ENCODE measurements at regions not wholly inside any gene's neighbourhood (a gene's known extent, or its start where the extent isn't known, plus 50 kb on each side); places are given as distances from the start of the nearest gene placed in this dataset.

GRCh38 chr13:34515201-34515600 lies 426.9 kb upstream of the NBEA start:
- TF ChIP-seq, protein P1, sequence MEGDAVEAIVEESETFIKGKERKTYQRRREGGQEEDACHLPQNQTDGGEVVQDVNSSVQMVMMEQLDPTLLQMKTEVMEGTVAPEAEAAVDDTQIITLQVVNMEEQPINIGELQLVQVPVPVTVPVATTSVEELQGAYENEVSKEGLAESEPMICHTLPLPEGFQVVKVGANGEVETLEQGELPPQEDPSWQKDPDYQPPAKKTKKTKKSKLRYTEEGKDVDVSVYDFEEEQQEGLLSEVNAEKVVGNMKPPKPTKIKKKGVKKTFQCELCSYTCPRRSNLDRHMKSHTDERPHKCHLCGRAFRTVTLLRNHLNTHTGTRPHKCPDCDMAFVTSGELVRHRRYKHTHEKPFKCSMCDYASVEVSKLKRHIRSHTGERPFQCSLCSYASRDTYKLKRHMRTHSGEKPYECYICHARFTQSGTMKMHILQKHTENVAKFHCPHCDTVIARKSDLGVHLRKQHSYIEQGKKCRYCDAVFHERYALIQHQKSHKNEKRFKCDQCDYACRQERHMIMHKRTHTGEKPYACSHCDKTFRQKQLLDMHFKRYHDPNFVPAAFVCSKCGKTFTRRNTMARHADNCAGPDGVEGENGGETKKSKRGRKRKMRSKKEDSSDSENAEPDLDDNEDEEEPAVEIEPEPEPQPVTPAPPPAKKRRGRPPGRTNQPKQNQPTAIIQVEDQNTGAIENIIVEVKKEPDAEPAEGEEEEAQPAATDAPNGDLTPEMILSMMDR (IDR thresholded peaks at IDR 0.05; ENCODE audit: low read depth, low read length) = no peak
- TF ChIP-seq, protein P2, sequence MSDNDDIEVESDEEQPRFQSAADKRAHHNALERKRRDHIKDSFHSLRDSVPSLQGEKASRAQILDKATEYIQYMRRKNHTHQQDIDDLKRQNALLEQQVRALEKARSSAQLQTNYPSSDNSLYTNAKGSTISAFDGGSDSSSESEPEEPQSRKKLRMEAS (IDR thresholded peaks at IDR 0.05; ENCODE audit: low read depth, low read length) = no peak
- TF ChIP-seq POLR2A (IDR thresholded peaks at IDR 0.05; ENCODE audit: extremely low read depth, insufficient read length) = no peak
- no peak for TF ChIP-seq MYC (IDR thresholded peaks at IDR 0.05; ENCODE audit: low read depth, low read length)
- no peak overlapping the region for H3K4me3 ChIP-seq (ENCODE audit: low read depth, low read length)
- DNase-seq (ENCODE audit: low read depth) = no peak

- DNase-seq (ENCODE audit: low read depth) = no peak
- no peak overlapping the region for H3K4me3 ChIP-seq (ENCODE audit: low read depth, low read length)
- TF ChIP-seq, protein P1 (IDR thresholded peaks at IDR 0.05; ENCODE audit: low read depth, low read length) = no peak
- TF ChIP-seq, protein P2 (IDR thresholded peaks at IDR 0.05; ENCODE audit: low read depth, low read length) = no peak
- TF ChIP-seq MYC (IDR thresholded peaks at IDR 0.05; ENCODE audit: low read depth, low read length) = no peak
- TF ChIP-seq POLR2A (IDR thresholded peaks at IDR 0.05; ENCODE audit: extremely low read depth, insufficient read length) = no peak
Measured at GRCh38 chr13:34521171-34521570, 420.9 kb upstream of the NBEA start.

DNA sequence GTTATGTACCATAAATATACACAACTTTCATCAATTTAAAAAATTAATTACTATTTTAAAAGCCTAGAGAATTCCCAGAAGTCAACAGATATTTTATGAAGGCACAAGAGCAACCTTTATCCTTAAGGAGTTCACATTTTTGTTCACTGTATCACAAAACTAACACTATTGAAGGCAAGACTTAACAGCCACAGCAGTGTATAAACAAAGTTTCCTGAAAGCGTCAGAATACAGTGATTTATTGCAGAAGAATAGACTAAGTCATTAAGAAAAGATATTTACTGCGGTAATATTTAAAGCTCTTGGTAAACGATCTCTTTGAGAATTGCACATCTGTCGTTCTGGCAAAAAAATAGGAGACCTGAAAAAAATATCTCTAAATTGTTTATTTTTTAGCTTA lies 419.3 kb upstream of the NBEA start:
- TF ChIP-seq MYC (IDR thresholded peaks at IDR 0.05; ENCODE audit: low read depth, low read length) (no peak), POLR2A (IDR thresholded peaks at IDR 0.05; ENCODE audit: extremely low read depth, insufficient read length) (no peak)
- TF ChIP-seq, protein P1 (IDR thresholded peaks at IDR 0.05; ENCODE audit: low read depth, low read length) = no peak
- TF ChIP-seq, protein P2 (IDR thresholded peaks at IDR 0.05; ENCODE audit: low read depth, low read length) = no peak
- DNase-seq (ENCODE audit: low read depth) = no peak
- no peak overlapping the region for H3K4me3 ChIP-seq (ENCODE audit: low read depth, low read length)

GRCh38 chr13:34523406-34523805 lies 418.7 kb upstream of the NBEA start:
- TF ChIP-seq, protein P2 (IDR thresholded peaks at IDR 0.05; ENCODE audit: low read depth, low read length) = no peak
- TF ChIP-seq MYC (IDR thresholded peaks at IDR 0.05; ENCODE audit: low read depth, low read length) = no peak
- TF ChIP-seq POLR2A (IDR thresholded peaks at IDR 0.05; ENCODE audit: extremely low read depth, insufficient read length) = no peak
- DNase-seq (ENCODE audit: low read depth) = no peak
- H3K4me3 ChIP-seq (ENCODE audit: low read depth, low read length) = no peak overlapping the region

DNA sequence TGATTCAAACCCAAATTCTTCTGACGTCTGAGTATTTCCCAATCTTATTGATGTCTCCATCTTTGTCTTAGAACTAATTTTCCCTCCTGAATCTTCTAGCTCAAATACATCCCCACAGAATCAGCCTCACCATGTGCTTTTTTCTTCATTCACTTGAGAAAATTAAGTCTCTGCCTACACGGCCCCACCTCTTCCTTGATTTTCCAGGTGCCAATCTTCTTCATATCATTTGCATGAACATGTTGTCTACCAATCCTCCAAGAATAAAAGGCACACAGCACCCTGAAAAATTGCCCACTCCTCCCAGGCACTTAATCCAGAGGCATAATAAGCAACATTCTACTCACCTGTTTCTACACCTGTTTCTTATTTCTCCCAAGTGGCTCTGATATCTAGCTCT lies 408.1 kb upstream of the NBEA start:
- DNase-seq (ENCODE audit: low read depth) = no peak
- TF ChIP-seq MYC (IDR thresholded peaks at IDR 0.05; ENCODE audit: low read depth, low read length) = no peak
- TF ChIP-seq, protein P1 (IDR thresholded peaks at IDR 0.05; ENCODE audit: low read depth, low read length) = no peak
- TF ChIP-seq, protein P2 (IDR thresholded peaks at IDR 0.05; ENCODE audit: low read depth, low read length) = no peak
- TF ChIP-seq POLR2A (IDR thresholded peaks at IDR 0.05; ENCODE audit: extremely low read depth, insufficient read length) = no peak
- H3K4me3 ChIP-seq (ENCODE audit: low read depth, low read length) = no peak overlapping the region

DNA sequence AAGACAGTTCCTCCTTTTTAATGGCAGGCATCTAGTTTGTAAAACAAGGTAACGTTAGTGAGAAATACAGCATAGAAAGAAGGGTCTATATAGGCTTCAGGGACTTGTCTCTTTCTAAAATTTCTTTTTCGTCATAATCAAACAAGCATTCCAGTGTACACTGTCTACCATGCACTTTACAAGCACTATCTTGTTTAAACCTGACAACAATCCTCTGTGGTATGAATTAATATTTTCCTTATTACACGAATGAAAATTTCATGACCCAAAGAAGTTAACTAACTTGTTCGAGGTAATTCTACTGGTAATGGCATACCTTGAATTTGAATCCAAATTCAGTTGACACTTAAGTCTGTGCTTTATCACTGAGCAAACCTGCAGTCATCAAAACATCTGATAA lies 399.7 kb upstream of the NBEA start:
- no peak for TF ChIP-seq POLR2A (IDR thresholded peaks at IDR 0.05; ENCODE audit: extremely low read depth, insufficient read length)
- TF ChIP-seq, protein P1 (IDR thresholded peaks at IDR 0.05; ENCODE audit: low read depth, low read length) = no peak
- no peak for TF ChIP-seq MYC (IDR thresholded peaks at IDR 0.05; ENCODE audit: low read depth, low read length)
- TF ChIP-seq, protein P2 (IDR thresholded peaks at IDR 0.05; ENCODE audit: low read depth, low read length) = no peak
- no peak overlapping the region for H3K4me3 ChIP-seq (ENCODE audit: low read depth, low read length)
- no peak for DNase-seq (ENCODE audit: low read depth)
